ENCODE measurements at regions not wholly inside any gene's neighbourhood (a gene's known extent, or its start where the extent isn't known, plus 50 kb on each side); places are given as distances from the start of the nearest gene placed in this dataset.

- Histone ChIP-seq H2AFZ (ENCODE audit: low read length) (no peak overlapping the region), H3F3A (ENCODE audit: insufficient read depth, low read length) (no peaks in the 10 kb centered on the region), H3K4me1 (ENCODE audit: insufficient read depth, low read length, severe bottlenecking) (no peaks in the 10 kb centered on the region), H3K27me3 (ENCODE audit: insufficient read depth, low read length) (no peaks in the 10 kb centered on the region), H3K4me2 (ENCODE audit: low read length) (no peak overlapping the region), H3K9ac (ENCODE audit: low read length) (no peak overlapping the region), H3K9me2 (ENCODE audit: low read depth, low read length) (no peaks in the 10 kb centered on the region), H3K27ac (ENCODE audit: low read depth, low read length, poor library complexity, severe bottlenecking) (no peak overlapping the region), H3K9me3 (ENCODE audit: low read length) (no peaks in the 10 kb centered on the region), H3K79me2 (ENCODE audit: insufficient read depth, low read length) (no peaks in the 10 kb centered on the region), H3K4me3 (ENCODE audit: low read depth, low read length, poor library complexity, severe bottlenecking) (no peak overlapping the region), H3K36me3 (ENCODE audit: insufficient read depth, low read length) (no peaks in the 10 kb centered on the region), H4K20me1 (ENCODE audit: insufficient read depth, low read length) (no peaks in the 10 kb centered on the region)
- TF ChIP-seq, protein P1, sequence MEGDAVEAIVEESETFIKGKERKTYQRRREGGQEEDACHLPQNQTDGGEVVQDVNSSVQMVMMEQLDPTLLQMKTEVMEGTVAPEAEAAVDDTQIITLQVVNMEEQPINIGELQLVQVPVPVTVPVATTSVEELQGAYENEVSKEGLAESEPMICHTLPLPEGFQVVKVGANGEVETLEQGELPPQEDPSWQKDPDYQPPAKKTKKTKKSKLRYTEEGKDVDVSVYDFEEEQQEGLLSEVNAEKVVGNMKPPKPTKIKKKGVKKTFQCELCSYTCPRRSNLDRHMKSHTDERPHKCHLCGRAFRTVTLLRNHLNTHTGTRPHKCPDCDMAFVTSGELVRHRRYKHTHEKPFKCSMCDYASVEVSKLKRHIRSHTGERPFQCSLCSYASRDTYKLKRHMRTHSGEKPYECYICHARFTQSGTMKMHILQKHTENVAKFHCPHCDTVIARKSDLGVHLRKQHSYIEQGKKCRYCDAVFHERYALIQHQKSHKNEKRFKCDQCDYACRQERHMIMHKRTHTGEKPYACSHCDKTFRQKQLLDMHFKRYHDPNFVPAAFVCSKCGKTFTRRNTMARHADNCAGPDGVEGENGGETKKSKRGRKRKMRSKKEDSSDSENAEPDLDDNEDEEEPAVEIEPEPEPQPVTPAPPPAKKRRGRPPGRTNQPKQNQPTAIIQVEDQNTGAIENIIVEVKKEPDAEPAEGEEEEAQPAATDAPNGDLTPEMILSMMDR (IDR thresholded peaks at IDR 0.05; ENCODE audit: low read length): no peak
- TF ChIP-seq EZH2 (IDR thresholded peaks at IDR 0.05; ENCODE audit: borderline replicate concordance, low read length): no peak
Measured at GRCh38 chr19:24003537-24003936, 83.5 kb upstream of the ZNF254 start.

DNA sequence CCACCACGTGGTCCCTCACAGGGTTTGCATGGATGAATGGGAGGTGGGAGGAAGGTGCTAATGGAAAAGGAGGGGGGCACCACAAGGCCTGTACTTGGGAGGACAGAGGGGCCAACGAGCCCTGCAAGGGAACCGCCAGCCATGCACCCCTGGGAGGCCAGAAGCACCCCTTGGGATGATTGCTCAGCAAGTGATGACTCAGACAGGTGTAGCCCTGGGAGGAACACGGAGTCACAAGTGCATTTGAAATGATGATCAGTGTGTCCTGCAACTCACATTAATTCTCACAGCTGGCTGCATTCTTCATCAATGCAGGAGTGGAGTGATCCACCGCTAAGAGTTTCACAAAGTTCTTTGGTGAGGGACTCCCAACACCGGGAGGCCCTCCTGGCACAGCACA, 82.8 kb upstream of the ZNF254 start:
- H3K9ac ChIP-seq (ENCODE audit: low read length): no peak overlapping the region
- H3K9me2 ChIP-seq (ENCODE audit: low read depth, low read length): no peaks in the 10 kb centered on the region
- no peaks in the 10 kb centered on the region for H3K27me3 ChIP-seq (ENCODE audit: insufficient read depth, low read length)
- TF ChIP-seq, protein P1 (IDR thresholded peaks at IDR 0.05; ENCODE audit: low read length): no peak
- TF ChIP-seq EZH2 (IDR thresholded peaks at IDR 0.05; ENCODE audit: borderline replicate concordance, low read length): no peak
- no peaks in the 10 kb centered on the region for H3K36me3 ChIP-seq (ENCODE audit: insufficient read depth, low read length)
- H2AFZ ChIP-seq (ENCODE audit: low read length): no peak overlapping the region
- H3K4me1 ChIP-seq (ENCODE audit: insufficient read depth, low read length, severe bottlenecking): no peaks in the 10 kb centered on the region
- H4K20me1 ChIP-seq (ENCODE audit: insufficient read depth, low read length): no peaks in the 10 kb centered on the region
- H3F3A ChIP-seq (ENCODE audit: insufficient read depth, low read length): no peaks in the 10 kb centered on the region
- H3K79me2 ChIP-seq (ENCODE audit: insufficient read depth, low read length): no peaks in the 10 kb centered on the region
- H3K9me3 ChIP-seq (ENCODE audit: low read length): no peaks in the 10 kb centered on the region
- H3K27ac ChIP-seq (ENCODE audit: low read depth, low read length, poor library complexity, severe bottlenecking): no peak overlapping the region
- H3K4me2 ChIP-seq (ENCODE audit: low read length): no peak overlapping the region
- no peak overlapping the region for H3K4me3 ChIP-seq (ENCODE audit: low read depth, low read length, poor library complexity, severe bottlenecking)

- Histone ChIP-seq H3K27me3 (ENCODE audit: insufficient read depth, low read length) (no peaks in the 10 kb centered on the region), H2AFZ (ENCODE audit: low read length) (peak overlapping the region; percentile 71; the same call in 1 of the 2 replicates), H4K20me1 (ENCODE audit: insufficient read depth, low read length) (no peaks in the 10 kb centered on the region), H3K9me2 (ENCODE audit: low read depth, low read length) (no peaks in the 10 kb centered on the region), H3K27ac (ENCODE audit: low read depth, low read length, poor library complexity, severe bottlenecking) (peak overlapping the region; percentile 84), H3K9me3 (ENCODE audit: low read length) (no peaks in the 10 kb centered on the region), H3K36me3 (ENCODE audit: insufficient read depth, low read length) (no peaks in the 10 kb centered on the region), H3K4me1 (ENCODE audit: insufficient read depth, low read length, severe bottlenecking) (peaks cover 46% of the 10 kb centered on the region), H3K4me2 (ENCODE audit: low read length) (no peak overlapping the region), H3K4me3 (ENCODE audit: low read depth, low read length, poor library complexity, severe bottlenecking) (no peak overlapping the region), H3F3A (ENCODE audit: insufficient read depth, low read length) (peaks cover 7% of the 10 kb centered on the region; the same call in 1 of the 2 replicates), H3K79me2 (ENCODE audit: insufficient read depth, low read length) (peaks cover 12% of the 10 kb centered on the region), H3K9ac (ENCODE audit: low read length) (no peak overlapping the region)
- no peak for TF ChIP-seq EZH2 (IDR thresholded peaks at IDR 0.05; ENCODE audit: borderline replicate concordance, low read length)
- TF ChIP-seq, protein P1 (IDR thresholded peaks at IDR 0.05; ENCODE audit: low read length): peak; percentile 33; the same call in 1 of the 2 replicates
Measured at GRCh38 chr19:24029941-24030636, 56.9 kb upstream of the ZNF254 start.

Measured in OCI-LY1 (cell line).